ENCODE measurements at regions not wholly inside any gene's neighbourhood (a gene's known extent, or its start where the extent isn't known, plus 50 kb on each side); places are given as distances from the start of the nearest gene placed in this dataset.

DNA sequence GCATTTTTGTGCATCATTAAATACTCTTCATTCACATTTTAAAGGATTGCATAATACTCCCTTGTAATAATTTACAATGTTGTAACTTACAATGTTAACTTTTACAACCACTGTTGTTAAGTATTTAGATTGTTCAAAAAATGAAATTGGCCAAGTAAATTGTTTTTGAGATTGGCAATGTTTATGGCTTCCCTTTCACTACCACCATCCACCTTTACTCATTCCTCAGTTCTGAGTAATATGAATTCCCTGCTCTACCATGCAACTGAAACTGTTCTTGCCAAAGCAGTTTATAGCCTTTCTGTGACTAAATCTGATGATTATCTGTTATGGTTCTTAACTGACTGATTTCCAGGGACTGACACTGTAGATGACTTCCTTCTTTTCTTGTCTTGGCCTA, 80.5 kb upstream of the TMEM106B start:
- no peak for DNase-seq (ENCODE audit: low spot score)

DNA sequence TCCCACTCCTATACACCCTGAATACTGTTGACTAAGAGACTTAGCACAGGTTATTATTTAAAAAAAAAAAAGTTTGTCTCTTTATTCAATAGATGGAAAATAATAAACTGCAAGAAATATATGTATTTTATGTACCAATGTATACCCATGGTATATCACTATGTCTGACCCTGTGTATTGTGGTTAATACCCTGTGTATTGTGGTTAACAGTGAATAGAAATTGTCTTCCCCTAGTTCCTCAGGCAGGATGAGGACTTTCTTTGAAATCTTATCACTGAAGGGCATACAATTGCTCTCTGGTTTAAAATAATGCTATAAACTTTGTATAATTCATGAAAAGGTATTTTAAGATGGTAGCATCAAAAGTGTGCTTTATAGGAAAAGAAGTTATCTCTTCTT, 80.0 kb upstream of the TMEM106B start:
- no peak for DNase-seq (ENCODE audit: low spot score)

DNA sequence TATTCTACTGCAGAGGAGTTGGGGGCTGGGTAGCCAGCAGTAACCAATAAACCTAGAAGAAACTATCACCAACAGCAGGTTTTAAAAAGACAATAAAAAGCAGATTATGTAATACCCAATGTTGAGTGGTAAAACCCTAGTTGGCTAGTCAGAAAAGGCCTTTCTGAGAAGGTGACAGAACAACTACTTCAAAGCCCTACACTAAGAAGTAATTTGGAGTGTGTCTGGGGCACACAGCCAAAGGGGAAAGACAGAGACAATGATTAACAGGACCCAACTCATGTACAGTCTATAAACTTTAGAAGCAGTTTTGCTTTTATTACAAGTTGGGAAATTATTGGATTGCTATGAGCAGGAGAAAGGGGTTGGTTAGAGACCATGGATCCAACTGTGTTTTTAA, 77.2 kb upstream of the TMEM106B start:
- no peak for DNase-seq (ENCODE audit: low spot score)

DNA sequence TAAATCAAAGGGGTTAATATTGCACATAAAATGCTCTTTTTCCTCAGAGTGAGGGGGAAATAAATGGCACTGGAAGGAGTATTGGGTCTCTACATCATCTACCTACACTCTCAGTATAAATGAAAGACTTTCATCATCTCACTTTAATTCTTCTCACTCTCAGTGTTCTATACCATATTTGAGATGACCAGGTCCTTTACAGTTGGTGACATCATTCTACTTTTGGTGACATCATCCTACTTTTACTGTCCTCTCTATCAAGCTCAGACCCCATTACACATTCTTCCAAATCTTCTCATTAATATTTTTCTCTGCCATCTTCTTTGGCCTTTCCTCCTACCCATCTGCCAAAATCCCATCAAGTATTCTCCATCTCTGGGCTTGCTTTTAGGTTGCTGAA, 74.6 kb upstream of the TMEM106B start:
- no peak for DNase-seq (ENCODE audit: low spot score)

DNA sequence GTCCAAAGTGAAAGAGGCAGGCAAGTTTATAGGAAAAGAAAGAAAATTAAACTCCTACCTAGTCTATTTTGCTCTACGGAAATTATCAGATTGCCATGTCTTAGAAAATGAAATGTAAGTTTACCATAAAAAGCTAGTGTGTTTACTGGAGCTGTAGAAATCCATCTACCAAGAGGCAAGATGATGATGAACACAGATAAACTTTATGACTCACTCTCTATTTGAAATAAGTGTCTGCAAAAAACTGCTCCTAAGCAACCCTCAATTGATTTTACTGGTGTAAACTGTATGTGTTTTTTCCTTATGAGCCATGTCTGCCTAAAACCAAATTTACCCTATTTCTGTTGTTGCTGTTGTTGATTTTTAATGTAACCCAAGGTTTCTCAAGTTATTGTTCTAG, 73.8 kb upstream of the TMEM106B start:
- no peak for DNase-seq (ENCODE audit: low spot score)

DNA sequence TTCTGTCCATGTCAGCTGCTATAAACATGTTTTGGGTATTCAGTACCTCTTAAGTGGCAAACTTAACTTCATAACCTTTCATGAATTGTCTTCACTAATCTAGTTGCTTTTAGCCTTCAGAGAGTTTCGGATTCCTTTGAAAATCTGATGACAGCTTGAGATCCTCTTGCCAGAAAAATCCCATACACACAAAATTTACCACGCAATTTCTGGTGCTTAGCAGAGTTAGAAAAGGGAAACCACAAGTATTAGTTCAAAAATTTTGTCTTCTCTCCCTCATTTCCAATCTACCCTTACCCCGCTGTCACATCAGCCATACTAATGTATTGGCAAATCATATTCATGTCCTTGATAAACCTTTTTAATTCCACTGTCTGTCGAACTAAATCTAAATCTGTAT, 72.7 kb upstream of the TMEM106B start:
- no peak for DNase-seq (ENCODE audit: low spot score)

DNA sequence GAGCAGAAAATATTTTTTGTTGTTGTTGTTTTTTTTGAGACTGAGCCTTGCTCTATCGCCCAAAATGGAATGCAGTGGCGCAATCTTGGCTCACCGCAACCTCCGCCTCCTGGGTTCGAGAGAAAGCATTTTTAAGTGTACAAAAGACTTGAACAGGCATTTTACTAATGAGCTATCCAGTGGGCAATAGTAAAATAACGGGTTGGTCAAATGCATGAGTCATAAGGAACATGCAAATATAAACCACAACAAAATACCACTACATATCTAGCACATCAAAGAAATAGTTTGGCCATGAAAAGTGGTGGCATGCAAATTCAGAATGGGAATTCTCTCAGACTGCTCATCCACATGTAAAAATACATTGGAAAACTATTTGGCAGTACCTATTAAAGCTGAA, 71.7 kb upstream of the TMEM106B start:
- DNase-seq (ENCODE audit: low spot score) = no peak

DNA sequence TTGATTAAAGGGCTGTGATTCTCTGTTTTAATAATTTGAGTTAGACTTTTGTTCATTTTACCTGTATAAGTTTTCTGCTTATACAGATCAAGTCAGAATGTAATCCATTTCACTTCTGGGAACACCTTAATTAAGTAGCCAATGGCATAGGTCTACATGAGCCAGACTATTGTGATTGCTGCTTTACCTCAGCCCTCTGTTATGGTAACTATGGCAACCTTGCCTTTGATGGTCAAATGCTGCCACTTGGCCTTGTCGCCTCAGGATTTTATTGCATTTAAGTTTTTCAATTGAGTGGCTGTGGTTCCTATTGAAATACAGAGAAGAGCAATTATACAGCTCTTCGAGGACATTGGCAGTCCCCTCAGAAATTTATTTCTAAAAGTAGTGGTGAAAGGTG, 64.3 kb upstream of the TMEM106B start:
- DNase-seq (ENCODE audit: low spot score) = no peak

DNA sequence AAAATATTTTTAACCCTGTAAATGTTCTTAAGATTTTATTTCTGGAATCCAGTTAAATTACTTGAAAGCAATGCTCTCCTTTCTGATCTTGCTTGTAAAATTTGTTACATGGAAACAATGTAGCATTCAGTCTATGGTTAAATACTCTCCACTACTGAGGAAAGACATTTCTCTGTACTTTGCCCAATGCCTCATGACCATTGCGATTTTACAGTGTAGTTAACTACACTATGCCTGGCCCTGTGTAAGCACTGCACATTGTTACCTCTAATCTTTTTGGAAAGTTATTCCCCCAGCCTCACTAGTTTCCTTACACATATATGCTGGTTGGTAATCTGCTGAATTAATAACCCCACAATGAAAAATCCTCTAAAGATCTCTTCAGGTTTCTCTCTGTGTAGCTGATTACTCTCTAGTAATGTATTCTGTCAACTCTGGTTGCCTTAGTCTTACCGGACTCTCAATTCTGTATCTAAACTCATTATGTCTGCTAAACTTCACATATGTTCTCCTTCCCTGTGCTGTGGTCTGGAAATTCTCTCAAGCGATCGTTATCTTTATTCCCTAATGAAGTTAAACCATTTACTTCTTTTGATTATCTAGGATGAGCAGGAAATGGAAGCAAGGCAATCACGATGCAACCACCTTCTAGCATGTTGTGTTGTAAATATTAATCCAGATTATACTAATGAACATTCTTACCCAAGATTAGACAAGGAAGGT, 58.7 kb upstream of the TMEM106B start:
- DNase-seq (ENCODE audit: low spot score) = no peak

DNA sequence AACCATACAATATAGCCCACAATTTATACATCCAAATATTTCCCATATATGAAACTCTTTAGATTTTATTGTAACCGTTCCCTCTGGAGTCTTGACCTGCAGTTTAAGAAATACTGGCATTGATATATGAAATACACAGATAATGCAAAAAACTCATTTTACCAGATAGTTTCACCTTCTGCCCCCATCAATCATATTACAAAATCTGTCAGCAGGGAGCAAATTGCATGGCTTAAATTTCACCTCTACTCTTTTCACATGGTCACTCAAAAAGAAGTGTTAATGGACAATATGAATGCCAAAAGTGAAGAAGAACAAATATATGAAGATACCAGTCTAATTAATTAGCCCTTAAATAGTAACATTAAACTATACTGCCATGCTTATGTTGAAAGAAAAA, 57.0 kb upstream of the TMEM106B start:
- DNase-seq (ENCODE audit: low spot score) = no peak

DNA sequence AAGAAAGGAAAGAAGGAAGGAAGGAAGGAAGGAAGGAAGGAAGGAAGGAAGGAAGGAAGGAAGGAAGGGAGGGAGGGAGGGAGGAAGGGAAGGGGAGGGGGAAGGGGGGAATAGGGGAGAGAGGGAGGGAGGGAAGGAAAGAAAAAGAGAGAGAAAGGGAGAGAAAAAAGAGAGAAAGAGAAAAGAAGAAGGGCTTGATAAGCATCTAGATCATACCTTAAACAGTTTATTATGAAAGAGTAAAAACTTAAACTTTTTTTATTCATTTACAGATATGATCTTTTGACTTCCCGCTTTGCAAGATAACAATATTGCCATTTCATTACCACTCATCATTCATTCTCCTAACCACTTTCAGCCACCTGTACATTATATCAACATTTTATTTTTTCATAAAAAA, 53.6 kb upstream of the TMEM106B start:
- no peak for DNase-seq (ENCODE audit: low spot score)

DNA sequence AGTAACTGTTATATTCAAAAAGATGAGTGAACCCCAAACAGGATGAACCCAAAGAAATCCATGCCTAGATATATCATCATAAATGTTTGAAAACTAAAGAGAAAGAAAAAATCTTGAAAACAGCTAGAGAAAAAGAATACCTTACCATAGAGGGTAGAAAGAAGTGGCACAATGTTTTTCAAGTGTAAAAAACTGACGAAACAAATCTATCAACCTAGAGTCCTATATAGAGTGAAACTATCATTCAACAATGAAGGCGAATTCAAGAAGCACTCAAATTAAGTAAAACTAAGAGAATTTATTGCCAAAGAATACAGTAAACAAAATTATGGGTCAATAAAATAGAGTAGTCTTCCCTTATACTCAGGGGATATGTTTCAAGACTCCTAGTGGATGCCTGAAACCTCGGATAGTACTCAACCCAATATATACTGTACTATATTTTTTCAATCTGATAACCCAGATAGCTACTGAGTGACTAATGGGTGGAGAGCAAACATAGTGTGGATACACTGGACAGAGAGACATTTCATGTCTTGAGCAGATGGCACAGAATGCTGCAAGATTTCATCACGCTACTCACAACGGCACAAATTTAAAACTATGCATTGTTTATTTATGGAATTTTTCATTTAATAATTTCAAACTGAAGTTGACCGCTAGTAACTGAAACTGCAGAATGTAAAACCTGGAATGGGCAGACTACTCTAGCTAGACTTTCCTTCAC, 52.6 kb upstream of the TMEM106B start:
- no peak for DNase-seq (ENCODE audit: low spot score)

DNA sequence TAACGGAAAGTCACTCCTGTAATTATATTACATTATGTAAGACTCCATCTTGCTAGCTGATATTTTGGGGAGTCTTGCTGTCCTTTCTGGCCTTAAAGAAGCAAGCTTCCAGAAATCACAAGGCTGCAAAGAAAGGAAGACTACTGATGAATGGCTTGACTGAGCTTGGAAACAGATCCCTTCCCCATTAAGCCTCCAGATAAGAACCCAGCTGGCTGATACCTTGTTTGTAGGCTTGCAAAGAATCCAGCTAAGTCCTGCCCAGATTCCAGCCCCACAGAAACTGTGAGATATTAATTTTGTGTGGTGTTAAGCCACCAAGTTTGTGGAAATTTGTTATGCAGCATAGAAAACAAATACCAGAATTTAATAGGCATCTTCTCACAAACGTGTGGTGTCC, 49.9 kb upstream of the TMEM106B start:
- DNase-seq (ENCODE audit: low spot score) = no peak

All from CD4-positive, alpha-beta T cell treated with Interleukin-6 at 100 ng/mL for 8 hours (primary cell).